Mucosa of rectum (tissue), 2 donors: ENCODE measurements at regions not wholly inside any gene's neighbourhood (a gene's known extent, or its start where the extent isn't known, plus 50 kb on each side); places are given as distances from the start of the nearest gene placed in this dataset.

Experiments
- H3K27ac ChIP-seq, 2 donors: one replicate each; pipeline ENCODE4 v1.7.0; 2013; ENCODE audit warnings: inconsistent platforms in 2 of 2, low read depth in 2 of 2, low read length in 2 of 2
- H3K27me3 ChIP-seq, 2 donors: one replicate each; pipeline ENCODE4 v1.7.0; 2013; ENCODE audit warnings: low read length in 2 of 2; ENCODE audit not compliant: control insufficient read depth in 2 of 2, insufficient read depth in 2 of 2
- H3K36me3 ChIP-seq, 2 donors: one replicate each; pipeline ENCODE4 v1.7.0; 2013; ENCODE audit warnings: low read length in 2 of 2; ENCODE audit not compliant: control insufficient read depth in 2 of 2, insufficient read depth in 2 of 2
- H3K4me1 ChIP-seq, 2 donors: one replicate each; pipeline ENCODE4 v1.7.0; 2013; ENCODE audit warnings: low read length in 2 of 2, mild to moderate bottlenecking in 1 of 2; ENCODE audit not compliant: control insufficient read depth in 2 of 2, insufficient read depth in 2 of 2
- H3K4me3 ChIP-seq, 2 donors: one replicate each; pipeline ENCODE4 v1.7.0; 2013; ENCODE audit warnings: low read length in 2 of 2
- H3K9ac ChIP-seq, 2 donors: one replicate each; pipeline ENCODE4 v1.7.0; 2013; ENCODE audit warnings: low read length in 2 of 2, low read depth in 1 of 2, mild to moderate bottlenecking in 1 of 2
- H3K9me3 ChIP-seq, 2 donors: one replicate each; pipeline ENCODE4 v1.7.0; 2013; ENCODE audit warnings: low read length in 2 of 2; ENCODE audit not compliant: control insufficient read depth in 2 of 2
- donor health status: healthy.
- donor health status: Normal muscosa, but diverticular disease.

- H3K36me3 ChIP-seq = no peaks in the 10 kb centered on the region
- no peak overlapping the region for H3K9ac ChIP-seq
- peaks cover 3 to 4% of the 10 kb centered on the region in 2 donors for H3K4me1 ChIP-seq
- no peaks in the 10 kb centered on the region for H3K9me3 ChIP-seq
- no peak overlapping the region for H3K4me3 ChIP-seq
- H3K27ac ChIP-seq = no peak overlapping the region
- H3K27me3 ChIP-seq = no peaks in the 10 kb centered on the region
These were observed 103.0 kb downstream of the ALDH8A1 start for GRCh38 chr6:134846865-134847264.

DNA sequence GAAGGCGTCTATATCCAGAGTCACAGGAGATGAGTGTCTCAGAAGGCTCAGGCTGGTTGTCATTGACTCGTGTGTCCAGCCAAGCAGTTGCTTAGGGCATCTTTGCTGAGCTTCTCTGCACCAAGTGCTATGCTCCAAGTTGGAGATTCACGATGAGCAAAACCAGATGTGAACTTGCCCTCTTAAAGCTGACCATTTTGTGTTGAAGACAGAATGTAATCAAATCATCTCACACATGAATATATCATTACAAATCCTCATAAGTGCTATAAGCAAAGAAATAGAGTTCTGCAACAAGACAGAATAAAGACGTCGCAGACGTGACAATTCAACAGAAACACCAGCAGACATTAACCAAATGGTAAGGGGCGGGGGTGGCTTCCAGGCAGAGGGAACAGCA lies 103.9 kb downstream of the ALDH8A1 start:
- H3K4me1 ChIP-seq = peaks cover 3 to 4% of the 10 kb centered on the region in 2 donors
- no peaks in the 10 kb centered on the region for H3K36me3 ChIP-seq
- no peak overlapping the region for H3K27ac ChIP-seq
- H3K27me3 ChIP-seq = no peaks in the 10 kb centered on the region
- no peak overlapping the region for H3K4me3 ChIP-seq
- no peaks in the 10 kb centered on the region for H3K9me3 ChIP-seq
- no peak overlapping the region for H3K9ac ChIP-seq

DNA sequence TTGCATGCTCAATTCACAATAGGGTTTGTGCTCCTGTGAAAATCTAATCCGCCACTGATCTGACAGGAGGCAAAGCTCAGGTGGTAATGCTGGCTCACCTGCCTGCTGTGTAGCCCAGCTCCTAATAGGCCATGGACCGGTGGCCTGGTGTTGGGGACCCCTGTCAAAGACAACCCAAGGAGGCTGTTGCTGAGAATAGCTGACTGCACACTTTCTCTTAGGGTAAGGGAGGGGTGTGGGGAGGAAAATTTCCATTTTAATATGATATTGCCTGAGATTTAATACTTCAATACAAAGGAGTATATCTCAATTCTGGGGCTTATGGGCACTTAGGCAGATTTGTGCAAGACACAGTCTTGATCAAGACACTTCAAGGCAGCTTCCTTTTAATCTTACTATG lies 105.8 kb downstream of the ALDH8A1 start:
- Histone ChIP-seq H3K9ac (no peak overlapping the region), H3K9me3 (no peaks in the 10 kb centered on the region), H3K4me3 (no peak overlapping the region), H3K27me3 (no peaks in the 10 kb centered on the region), H3K4me1 (peaks cover 3 to 4% of the 10 kb centered on the region in 2 donors), H3K27ac (no peak overlapping the region), H3K36me3 (no peaks in the 10 kb centered on the region)

- Histone ChIP-seq H3K36me3 (no peaks in the 10 kb centered on the region), H3K4me1 (no peaks in the 10 kb centered on the region), H3K9me3 (no peaks in the 10 kb centered on the region), H3K4me3 (no peak overlapping the region), H3K27ac (no peak overlapping the region), H3K27me3 (no peaks in the 10 kb centered on the region), H3K9ac (no peak overlapping the region)
These were observed 109.6 kb downstream of the ALDH8A1 start for GRCh38 chr6:134840086-134840867.

DNA sequence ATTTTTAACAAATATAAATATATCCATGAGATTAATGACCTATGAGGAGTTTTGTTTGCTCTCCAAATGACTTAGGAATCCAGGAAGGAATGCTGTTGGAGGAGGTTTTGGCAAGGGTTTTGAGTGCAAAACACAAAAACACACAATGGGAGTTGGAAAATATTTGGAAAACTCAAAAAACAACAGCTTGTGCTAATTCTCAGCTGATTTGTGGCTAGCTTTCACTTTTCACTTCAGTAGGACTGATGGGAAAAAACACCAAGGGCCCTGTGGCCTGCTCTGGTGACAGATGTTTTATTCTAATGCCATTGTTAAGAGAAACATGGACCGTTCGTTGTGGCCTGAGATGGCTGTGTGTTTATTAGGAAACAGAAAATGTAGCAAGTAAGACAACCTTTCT lies 113.9 kb downstream of the ALDH8A1 start:
- Histone ChIP-seq H3K4me3 (no peak overlapping the region), H3K27me3 (no peaks in the 10 kb centered on the region), H3K36me3 (no peaks in the 10 kb centered on the region), H3K27ac (no peak overlapping the region), H3K4me1 (no peaks in the 10 kb centered on the region), H3K9ac (no peak overlapping the region), H3K9me3 (no peaks in the 10 kb centered on the region)

DNA sequence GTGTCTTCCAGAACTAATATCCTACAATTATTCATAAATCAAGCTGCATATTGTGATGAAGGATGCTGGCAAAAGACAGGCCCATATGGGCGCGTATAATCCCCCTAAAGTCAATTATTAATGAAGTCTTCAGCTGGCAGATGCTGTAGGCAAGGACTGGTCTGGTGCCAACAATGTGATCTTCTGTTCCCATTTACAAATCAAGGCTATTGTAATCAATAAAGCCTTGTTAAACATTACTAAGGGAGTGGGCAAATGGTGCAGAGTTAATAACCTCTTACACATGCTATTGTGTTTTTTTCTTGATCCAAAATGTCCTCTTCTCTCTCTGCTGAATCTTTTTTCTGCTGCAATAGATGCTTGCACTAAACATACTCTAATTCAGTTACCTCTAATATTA lies 119.0 kb downstream of the ALDH8A1 start:
- Histone ChIP-seq H3K27ac (no peak overlapping the region), H3K9ac (no peak overlapping the region), H3K27me3 (no peaks in the 10 kb centered on the region), H3K36me3 (no peaks in the 10 kb centered on the region), H3K4me3 (no peak overlapping the region), H3K4me1 (no peaks in the 10 kb centered on the region), H3K9me3 (no peaks in the 10 kb centered on the region)

- no peaks in the 10 kb centered on the region for H3K27me3 ChIP-seq
- no peaks in the 10 kb centered on the region for H3K9me3 ChIP-seq
- no peak overlapping the region for H3K4me3 ChIP-seq
- no peaks in the 10 kb centered on the region for H3K36me3 ChIP-seq
- no peaks in the 10 kb centered on the region for H3K4me1 ChIP-seq
- H3K27ac ChIP-seq = no peak overlapping the region
- H3K9ac ChIP-seq = no peak overlapping the region
These were observed 119.7 kb downstream of the ALDH8A1 start for GRCh38 chr6:134830194-134830593.

GRCh38 chr6:134828641-134829040 lies 121.3 kb downstream of the ALDH8A1 start:
- Histone ChIP-seq H3K4me3 (no peak overlapping the region), H3K27ac (no peak overlapping the region), H3K9me3 (no peaks in the 10 kb centered on the region), H3K36me3 (no peaks in the 10 kb centered on the region), H3K9ac (no peak overlapping the region), H3K4me1 (no peaks in the 10 kb centered on the region), H3K27me3 (no peaks in the 10 kb centered on the region)

DNA sequence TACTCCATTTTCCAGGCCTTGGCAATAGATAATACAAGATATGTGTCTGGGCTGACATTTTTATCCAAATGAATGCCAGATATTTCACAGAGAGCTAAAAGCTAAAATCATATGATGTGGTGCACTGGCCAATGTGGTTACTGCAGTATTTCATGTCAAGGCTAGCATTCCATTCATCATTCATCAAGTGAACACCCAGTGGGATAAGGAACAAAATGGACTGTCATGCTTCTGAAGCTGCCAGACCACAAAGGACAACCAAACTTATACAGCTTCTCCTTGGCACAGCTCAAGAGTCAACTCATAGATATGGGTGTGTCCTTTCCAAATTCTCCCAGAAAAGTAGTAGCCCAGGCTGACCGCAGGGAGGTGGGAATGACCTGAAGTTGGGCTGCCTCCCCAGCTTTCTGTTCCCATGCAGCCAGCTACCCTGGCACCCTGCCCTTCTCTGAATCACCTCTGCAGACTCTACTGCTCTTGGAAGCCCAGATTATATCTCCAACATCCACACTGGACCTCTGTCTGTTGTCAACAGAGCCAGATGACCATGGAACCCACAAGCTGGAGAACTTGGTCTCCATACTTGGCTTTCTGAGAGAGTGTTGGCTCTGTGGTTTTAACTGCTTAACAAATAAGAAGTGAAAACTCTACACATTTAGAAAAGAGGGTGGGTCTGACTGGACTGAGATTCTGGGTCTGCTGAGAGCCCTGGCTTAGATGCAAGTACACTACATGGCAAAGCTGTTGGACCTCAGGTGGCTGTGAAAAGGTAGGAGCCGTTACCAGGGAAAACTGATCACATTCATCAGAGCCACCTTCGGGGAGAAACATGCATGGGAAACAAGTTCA lies 122.8 kb downstream of the ALDH8A1 start:
- Histone ChIP-seq H3K9ac (no peak overlapping the region), H3K4me1 (peaks cover 0 to 3% of the 10 kb centered on the region in 2 donors), H3K9me3 (no peaks in the 10 kb centered on the region), H3K4me3 (no peak overlapping the region), H3K36me3 (no peaks in the 10 kb centered on the region), H3K27me3 (no peaks in the 10 kb centered on the region), H3K27ac (no peak overlapping the region)

GRCh38 chr6:134823710-134824034 lies 126.2 kb downstream of the ALDH8A1 start:
- no peak overlapping the region for H3K9ac ChIP-seq
- no peaks in the 10 kb centered on the region for H3K36me3 ChIP-seq
- H3K27ac ChIP-seq = no peak overlapping the region
- no peak overlapping the region for H3K4me3 ChIP-seq
- no peaks in the 10 kb centered on the region for H3K27me3 ChIP-seq
- peaks cover 0 to 3% of the 10 kb centered on the region in 2 donors for H3K4me1 ChIP-seq
- H3K9me3 ChIP-seq = no peaks in the 10 kb centered on the region
